Glutamatergic neuron (in vitro differentiated cells): ENCODE measurements at regions not wholly inside any gene's neighbourhood (a gene's known extent, or its start where the extent isn't known, plus 50 kb on each side); places are given as distances from the start of the nearest gene placed in this dataset.
"Not testable (repeated sequence)": the region's sequence is repeated elsewhere in the genome, so short reads cannot be mapped to it uniquely, and the experiment has no call there.

Experiments
- DNase-seq: peaks from one replicate; pipeline ENCODE4 v3.0.0; 2022
- H3K27ac Mint-ChIP-seq: one replicate; pipeline ENCODE4 v1.8.0; 2020; ENCODE audit warnings: mild to moderate bottlenecking, mixed read lengths, inconsistent platforms; ENCODE audit not compliant: unreplicated experiment
- H3K27me3 Mint-ChIP-seq: one replicate; pipeline ENCODE4 v1.8.0; 2020; ENCODE audit warnings: mild to moderate bottlenecking, moderate library complexity, mixed read lengths, inconsistent platforms; ENCODE audit not compliant: unreplicated experiment
- H3K36me3 Mint-ChIP-seq: one replicate; pipeline ENCODE4 v1.8.0; 2020; ENCODE audit warnings: mild to moderate bottlenecking, mixed read lengths, inconsistent platforms; ENCODE audit not compliant: unreplicated experiment
- H3K4me1 Mint-ChIP-seq: one replicate; pipeline ENCODE4 v1.8.0; 2020; ENCODE audit warnings: mild to moderate bottlenecking, low read depth, mixed read lengths, inconsistent platforms; ENCODE audit not compliant: unreplicated experiment
- H3K4me3 Mint-ChIP-seq: one replicate; pipeline ENCODE4 v1.8.0; 2020; ENCODE audit warnings: mild to moderate bottlenecking, mixed read lengths, inconsistent platforms; ENCODE audit not compliant: unreplicated experiment
- H3K9me3 Mint-ChIP-seq: one replicate; pipeline ENCODE4 v1.8.0; 2020; ENCODE audit warnings: mild to moderate bottlenecking, moderate library complexity, mixed read lengths, inconsistent platforms; ENCODE audit not compliant: unreplicated experiment
- TF ChIP-seq, protein P1 (sequence below): fragments of 200-600 bp; sonication (generic); IDR thresholded peaks from one replicate; pipeline ENCODE4 v1.5.0; 2021; ENCODE audit not compliant: partially characterized antibody, unreplicated experiment

DNA sequence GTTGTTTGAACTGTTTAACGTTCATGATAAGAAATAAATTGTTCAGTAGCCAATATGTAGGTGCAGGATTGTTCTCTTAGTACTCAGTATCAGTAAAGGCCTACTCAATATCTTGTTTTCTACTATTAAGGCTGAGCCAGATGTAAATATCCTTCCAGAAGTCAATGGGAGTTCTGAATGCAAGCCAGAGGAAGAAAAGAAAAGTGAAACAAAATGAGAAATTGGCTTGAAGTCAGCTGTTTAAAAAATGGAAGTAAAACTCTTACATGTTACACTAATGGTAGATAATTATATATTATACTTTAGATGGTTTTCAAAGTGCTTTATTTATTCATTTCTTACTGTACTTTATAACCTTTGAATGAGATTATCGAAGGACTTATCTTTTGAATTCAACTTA is 1417.9 kb downstream of the ADGRL3 start:
- H3K36me3 Mint-ChIP-seq = peaks cover 5% of the 10 kb centered on the region
- no peak overlapping the region for H3K4me3 Mint-ChIP-seq

DNA sequence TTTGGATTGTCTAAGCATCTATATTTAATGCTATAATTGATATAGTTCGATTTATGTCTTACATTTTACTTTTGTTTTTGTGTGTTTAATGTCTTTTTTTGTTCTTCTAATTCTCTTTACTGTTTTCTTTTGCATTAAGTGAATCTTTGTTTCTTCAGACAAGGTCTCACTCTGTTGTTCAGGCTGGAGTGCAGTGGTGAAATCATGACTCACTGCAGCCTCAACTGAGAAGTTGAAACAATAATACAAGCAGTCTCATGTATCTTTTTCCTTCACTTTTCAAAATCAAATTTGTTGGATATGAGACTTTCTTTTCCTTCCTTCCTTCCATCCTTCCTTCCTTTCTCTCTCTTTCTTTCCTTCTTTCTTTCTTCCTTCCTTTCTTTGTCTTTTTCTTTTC is 1401.6 kb downstream of the ADGRL3 start:
- no peak overlapping the region for H3K27ac Mint-ChIP-seq
- no peaks in the 10 kb centered on the region for H3K27me3 Mint-ChIP-seq
- TF ChIP-seq, protein P1, sequence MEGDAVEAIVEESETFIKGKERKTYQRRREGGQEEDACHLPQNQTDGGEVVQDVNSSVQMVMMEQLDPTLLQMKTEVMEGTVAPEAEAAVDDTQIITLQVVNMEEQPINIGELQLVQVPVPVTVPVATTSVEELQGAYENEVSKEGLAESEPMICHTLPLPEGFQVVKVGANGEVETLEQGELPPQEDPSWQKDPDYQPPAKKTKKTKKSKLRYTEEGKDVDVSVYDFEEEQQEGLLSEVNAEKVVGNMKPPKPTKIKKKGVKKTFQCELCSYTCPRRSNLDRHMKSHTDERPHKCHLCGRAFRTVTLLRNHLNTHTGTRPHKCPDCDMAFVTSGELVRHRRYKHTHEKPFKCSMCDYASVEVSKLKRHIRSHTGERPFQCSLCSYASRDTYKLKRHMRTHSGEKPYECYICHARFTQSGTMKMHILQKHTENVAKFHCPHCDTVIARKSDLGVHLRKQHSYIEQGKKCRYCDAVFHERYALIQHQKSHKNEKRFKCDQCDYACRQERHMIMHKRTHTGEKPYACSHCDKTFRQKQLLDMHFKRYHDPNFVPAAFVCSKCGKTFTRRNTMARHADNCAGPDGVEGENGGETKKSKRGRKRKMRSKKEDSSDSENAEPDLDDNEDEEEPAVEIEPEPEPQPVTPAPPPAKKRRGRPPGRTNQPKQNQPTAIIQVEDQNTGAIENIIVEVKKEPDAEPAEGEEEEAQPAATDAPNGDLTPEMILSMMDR = no peak
- H3K4me1 Mint-ChIP-seq = no peaks in the 10 kb centered on the region
- no peak overlapping the region for H3K4me3 Mint-ChIP-seq
- no peaks in the 10 kb centered on the region for H3K9me3 Mint-ChIP-seq
- no peaks in the 10 kb centered on the region for H3K36me3 Mint-ChIP-seq
- no peak for DNase-seq

More for the DNA sequence above, 1417.9 kb downstream of the ADGRL3 start:
- no peaks in the 10 kb centered on the region for H3K4me1 Mint-ChIP-seq
- no peaks in the 10 kb centered on the region for H3K9me3 Mint-ChIP-seq
- H3K27ac Mint-ChIP-seq = no peak overlapping the region
- no peaks in the 10 kb centered on the region for H3K27me3 Mint-ChIP-seq
- DNase-seq = no peak
- TF ChIP-seq, protein P1 = no peak

DNA sequence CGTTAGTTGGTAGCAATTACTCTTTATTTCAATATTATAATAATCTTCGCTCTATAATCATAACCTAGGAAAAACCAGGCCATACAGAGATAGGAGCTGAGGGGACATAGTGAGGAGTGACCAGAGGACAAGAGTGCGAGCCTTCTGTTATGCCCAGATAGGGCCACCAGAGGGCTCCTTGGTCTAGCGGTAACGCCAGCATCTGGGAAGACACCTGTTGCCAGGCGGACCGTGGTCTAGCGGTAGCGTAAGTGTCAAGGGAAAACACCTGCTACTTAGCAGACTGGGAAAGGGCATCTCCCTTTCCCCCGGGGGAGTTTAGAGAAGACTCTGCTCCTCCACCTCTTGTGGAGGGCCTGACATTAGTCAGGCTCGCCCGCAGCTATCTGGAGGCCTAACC is 1395.1 kb downstream of the ADGRL3 start:
- H3K36me3 Mint-ChIP-seq, H3K4me3 Mint-ChIP-seq, H3K27me3 Mint-ChIP-seq, H3K27ac Mint-ChIP-seq, H3K4me1 Mint-ChIP-seq, H3K9me3 Mint-ChIP-seq: not testable (repeated sequence)
- TF ChIP-seq, protein P1 = peak; percentile 85
- DNase-seq = peak; percentile 87

DNA sequence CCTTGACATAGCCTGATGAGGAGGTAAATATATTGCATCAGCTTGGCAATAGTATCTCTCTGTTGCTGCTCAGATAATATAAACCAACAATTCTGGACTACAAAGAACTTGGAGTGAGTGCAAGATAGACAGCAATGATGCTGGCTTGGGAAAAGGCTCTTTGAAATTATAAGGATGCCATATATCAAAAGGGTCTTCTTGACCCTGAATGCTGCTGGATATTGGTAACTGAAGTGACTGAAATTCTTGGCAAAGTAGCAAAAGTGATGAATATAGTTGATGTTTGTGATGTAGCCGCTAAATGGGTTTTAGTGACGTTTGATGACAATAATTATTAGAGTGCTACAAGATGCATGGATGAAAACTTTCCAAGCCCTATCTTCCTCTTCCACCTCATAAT is 1391.6 kb downstream of the ADGRL3 start:
- H3K27me3 Mint-ChIP-seq = peaks cover 1% of the 10 kb centered on the region
- no peak for DNase-seq
- peaks cover 6% of the 10 kb centered on the region for H3K9me3 Mint-ChIP-seq
- no peak overlapping the region for H3K27ac Mint-ChIP-seq
- no peak overlapping the region for H3K4me3 Mint-ChIP-seq
- TF ChIP-seq, protein P1 = no peak
- no peaks in the 10 kb centered on the region for H3K4me1 Mint-ChIP-seq
- no peaks in the 10 kb centered on the region for H3K36me3 Mint-ChIP-seq

DNA sequence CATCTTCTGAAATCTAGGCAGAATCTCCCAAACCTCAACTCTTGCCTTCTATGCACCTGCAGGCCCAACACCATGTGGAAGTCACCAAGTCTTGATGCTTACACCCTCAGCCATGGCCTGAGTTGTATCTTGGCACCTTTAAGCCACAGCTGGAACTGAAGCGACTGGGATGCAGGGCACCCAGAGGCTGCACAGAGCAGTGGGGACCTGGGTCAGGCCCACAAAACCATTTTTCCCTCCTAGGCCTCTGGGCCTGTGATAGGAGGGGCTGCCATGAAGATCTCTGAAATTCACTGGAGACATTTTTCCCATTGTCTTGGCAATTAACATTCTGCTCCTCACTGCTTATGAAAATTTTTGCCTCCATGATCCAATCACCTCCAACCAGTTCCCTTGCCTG is 1388.5 kb downstream of the ADGRL3 start:
- no peak overlapping the region for H3K27ac Mint-ChIP-seq
- H3K36me3 Mint-ChIP-seq = no peaks in the 10 kb centered on the region
- no peak for DNase-seq
- H3K27me3 Mint-ChIP-seq = peaks cover 1% of the 10 kb centered on the region
- H3K4me3 Mint-ChIP-seq = no peak overlapping the region
- H3K4me1 Mint-ChIP-seq = no peaks in the 10 kb centered on the region
- TF ChIP-seq, protein P1 = no peak
- H3K9me3 Mint-ChIP-seq = peaks cover 4% of the 10 kb centered on the region
